ENCODE measurements at regions not wholly inside any gene's neighbourhood (a gene's known extent, or its start where the extent isn't known, plus 50 kb on each side); places are given as distances from the start of the nearest gene placed in this dataset.

DNA sequence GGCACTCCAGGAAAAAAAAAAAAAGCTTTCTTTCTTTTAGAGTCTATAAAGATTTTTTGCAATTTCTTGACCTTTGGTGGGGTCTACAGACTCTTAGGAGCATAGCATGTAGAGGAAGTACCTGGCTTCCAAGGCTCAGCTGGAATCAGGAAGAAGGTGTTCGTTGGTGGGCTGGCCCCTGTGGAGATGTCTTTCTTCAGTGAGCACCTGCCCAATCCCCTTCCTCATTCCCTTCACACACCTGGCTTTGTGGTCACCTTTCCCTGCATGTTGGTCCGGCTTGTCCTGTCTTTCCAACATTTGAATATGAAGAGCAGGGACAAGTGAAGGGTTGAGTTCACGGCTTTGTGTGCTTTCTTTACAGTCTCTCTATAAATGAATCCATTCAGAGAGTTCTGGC is 352.4 kb downstream of the HAPSTR1 start:
- no peak for DNase-seq (ENCODE audit: low read depth, low spot score)
- Histone ChIP-seq H3K36me3 (ENCODE audit: control insufficient read depth in 2 of 2, extremely low read depth in 1 of 2, insufficient read depth in 2 of 2, low read length in 2 of 2) (no peaks in the 10 kb centered on the region), H3K4me3 (replicated peaks in 1 of 3; ENCODE audit: insufficient read depth in 1 of 3, low read depth in 1 of 3, low read length in 3 of 3) (no peak overlapping the region), H3K79me2 (ENCODE audit: control insufficient read depth, insufficient read depth, low read length) (no peaks in the 10 kb centered on the region), H3K27ac (ENCODE audit: insufficient read depth, low read depth, low read length) (no peak overlapping the region), H3K27me3 (ENCODE audit: control insufficient read depth in 2 of 2, insufficient read depth in 2 of 2, low read length in 2 of 2) (no peaks in the 10 kb centered on the region), H3K9me1 (replicated peaks; ENCODE audit: control insufficient read depth, extremely low read depth, insufficient read depth, low read length) (no peaks in the 10 kb centered on the region), H2AFZ (ENCODE audit: low read depth, low read length) (no peak overlapping the region), H3K9ac (replicated peaks; ENCODE audit: extremely low read depth, insufficient read depth, low read length) (no peak overlapping the region), H3K4me1 (ENCODE audit: control insufficient read depth, extremely low read depth, insufficient read depth, low read length) (no peaks in the 10 kb centered on the region), H3K4me2 (ENCODE audit: insufficient read depth, low read length) (no peak overlapping the region), H3K9me3 (replicated peaks; ENCODE audit: control insufficient read depth, insufficient read depth, low read length) (no peaks in the 10 kb centered on the region), H4K20me1 (replicated peaks; ENCODE audit: control insufficient read depth, extremely low read depth, insufficient read depth, low read length) (no peaks in the 10 kb centered on the region)
- ChIA-PET POLR2A (no interaction called here), CTCF (no interaction called here)
- no peak for FAIRE-seq
- dilution Hi-C loops (cut with MboI; ENCODE audit: extremely low pct_ligation_motif_present, low sequenced_read_pairs) (no loop called here), intact Hi-C loops (cut with micrococcal nuclease) (no loop called here)
- no TSS peak for BruUV-seq (replicated peaks)
- TF ChIP-seq EZH2 (IDR thresholded peaks at IDR 0.05; ENCODE audit: borderline replicate concordance, low read depth, low read length, severe bottlenecking), result no peak

DNA sequence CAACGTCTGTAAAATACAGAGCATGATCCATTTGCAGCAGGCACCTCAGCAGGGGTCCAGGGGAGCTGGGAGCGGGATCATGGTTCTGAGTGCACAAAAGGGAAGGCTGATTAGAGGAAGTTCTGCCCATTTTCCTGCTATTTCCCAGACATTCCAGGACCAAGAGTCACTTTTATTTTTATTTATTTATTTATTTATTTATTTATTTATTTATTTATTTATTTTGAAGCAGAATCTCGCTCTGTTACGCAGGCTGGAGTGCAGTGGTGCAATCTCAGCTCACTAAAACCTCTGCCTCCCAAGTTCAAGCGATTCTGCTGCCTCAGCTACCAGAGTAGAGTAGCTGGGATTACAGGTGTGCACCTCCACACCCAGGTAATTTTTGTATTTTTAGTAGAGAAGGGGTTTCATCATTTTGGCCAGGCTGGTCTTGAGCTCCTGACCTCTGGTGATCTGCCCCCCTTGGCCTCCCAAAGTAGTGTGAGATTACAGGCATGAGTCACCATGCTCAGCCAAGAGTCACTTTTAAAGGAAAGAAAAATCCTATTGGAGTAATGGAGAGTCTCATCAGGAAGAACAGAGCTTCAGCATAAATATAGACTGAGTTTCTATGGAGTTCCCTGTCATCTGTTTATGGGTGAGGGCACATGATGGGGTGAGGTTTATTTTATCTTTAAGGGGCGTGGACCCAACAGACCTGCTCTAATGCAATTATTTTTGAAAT is 355.2 kb downstream of the HAPSTR1 start:
- BruUV-seq (replicated peaks), result no TSS peak
- no peaks in the 10 kb centered on the region for H3K79me2 ChIP-seq (ENCODE audit: control insufficient read depth, insufficient read depth, low read length)
- no peaks in the 10 kb centered on the region for H3K9me1 ChIP-seq (replicated peaks; ENCODE audit: control insufficient read depth, extremely low read depth, insufficient read depth, low read length)
- no peaks in the 10 kb centered on the region for H3K36me3 ChIP-seq (ENCODE audit: control insufficient read depth in 2 of 2, extremely low read depth in 1 of 2, insufficient read depth in 2 of 2, low read length in 2 of 2)
- H3K27me3 ChIP-seq (ENCODE audit: control insufficient read depth in 2 of 2, insufficient read depth in 2 of 2, low read length in 2 of 2), result no peaks in the 10 kb centered on the region
- H3K4me1 ChIP-seq (ENCODE audit: control insufficient read depth, extremely low read depth, insufficient read depth, low read length), result no peaks in the 10 kb centered on the region
- ChIA-PET POLR2A (no interaction called here), CTCF (no interaction called here)
- no peak overlapping the region for H3K27ac ChIP-seq (ENCODE audit: insufficient read depth, low read depth, low read length)
- TF ChIP-seq POLR2AphosphoS5 (IDR thresholded peaks at IDR 0.05; ENCODE audit: insufficient read depth, low read depth, low read length), result no peak
- no peak for TF ChIP-seq FOS (IDR thresholded peaks at IDR 0.05; ENCODE audit: borderline replicate concordance, insufficient read depth, low read length)
- TF ChIP-seq, protein P1, sequence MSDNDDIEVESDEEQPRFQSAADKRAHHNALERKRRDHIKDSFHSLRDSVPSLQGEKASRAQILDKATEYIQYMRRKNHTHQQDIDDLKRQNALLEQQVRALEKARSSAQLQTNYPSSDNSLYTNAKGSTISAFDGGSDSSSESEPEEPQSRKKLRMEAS (IDR thresholded peaks at IDR 0.05; ENCODE audit: insufficient read depth, insufficient read length), result no peak
- no peak for TF ChIP-seq EZH2 (IDR thresholded peaks at IDR 0.05; ENCODE audit: borderline replicate concordance, low read depth, low read length, severe bottlenecking)
- no peak for TF ChIP-seq GATA2 (IDR thresholded peaks at IDR 0.05; ENCODE audit: insufficient read depth, insufficient read length, low read depth, low read length)
- TF ChIP-seq MYC (IDR thresholded peaks at IDR 0.05; ENCODE audit: low read depth, low read length), result no peak
- TF ChIP-seq POLR2A (IDR thresholded peaks at IDR 0.05; ENCODE audit: low read depth, low read length), result no peak
- no peak for TF ChIP-seq JUN (IDR thresholded peaks at IDR 0.05; ENCODE audit: borderline replicate concordance, insufficient read depth, insufficient read length, low read depth)
- TF ChIP-seq, protein P2, sequence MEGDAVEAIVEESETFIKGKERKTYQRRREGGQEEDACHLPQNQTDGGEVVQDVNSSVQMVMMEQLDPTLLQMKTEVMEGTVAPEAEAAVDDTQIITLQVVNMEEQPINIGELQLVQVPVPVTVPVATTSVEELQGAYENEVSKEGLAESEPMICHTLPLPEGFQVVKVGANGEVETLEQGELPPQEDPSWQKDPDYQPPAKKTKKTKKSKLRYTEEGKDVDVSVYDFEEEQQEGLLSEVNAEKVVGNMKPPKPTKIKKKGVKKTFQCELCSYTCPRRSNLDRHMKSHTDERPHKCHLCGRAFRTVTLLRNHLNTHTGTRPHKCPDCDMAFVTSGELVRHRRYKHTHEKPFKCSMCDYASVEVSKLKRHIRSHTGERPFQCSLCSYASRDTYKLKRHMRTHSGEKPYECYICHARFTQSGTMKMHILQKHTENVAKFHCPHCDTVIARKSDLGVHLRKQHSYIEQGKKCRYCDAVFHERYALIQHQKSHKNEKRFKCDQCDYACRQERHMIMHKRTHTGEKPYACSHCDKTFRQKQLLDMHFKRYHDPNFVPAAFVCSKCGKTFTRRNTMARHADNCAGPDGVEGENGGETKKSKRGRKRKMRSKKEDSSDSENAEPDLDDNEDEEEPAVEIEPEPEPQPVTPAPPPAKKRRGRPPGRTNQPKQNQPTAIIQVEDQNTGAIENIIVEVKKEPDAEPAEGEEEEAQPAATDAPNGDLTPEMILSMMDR (IDR thresholded peaks at IDR 0.05; ENCODE audit: extremely low read depth in 1 of 2, insufficient read depth in 1 of 2, low read depth in 1 of 2, low read length in 2 of 2), result no peak
- no peak overlapping the region for H3K4me2 ChIP-seq (ENCODE audit: insufficient read depth, low read length)
- dilution Hi-C loops (cut with MboI; ENCODE audit: extremely low pct_ligation_motif_present, low sequenced_read_pairs), result no loop called here
- no peak for FAIRE-seq
- intact Hi-C loops (cut with micrococcal nuclease), result no loop called here
- H4K20me1 ChIP-seq (replicated peaks; ENCODE audit: control insufficient read depth, extremely low read depth, insufficient read depth, low read length), result no peaks in the 10 kb centered on the region
- DNase-seq (ENCODE audit: low read depth, low spot score), result no peak
- H3K4me3 ChIP-seq (replicated peaks in 1 of 3; ENCODE audit: insufficient read depth in 1 of 3, low read depth in 1 of 3, low read length in 3 of 3), result no peak overlapping the region
- H3K9ac ChIP-seq (replicated peaks; ENCODE audit: extremely low read depth, insufficient read depth, low read length), result no peak overlapping the region
- H2AFZ ChIP-seq (ENCODE audit: low read depth, low read length), result no peak overlapping the region
- no peaks in the 10 kb centered on the region for H3K9me3 ChIP-seq (replicated peaks; ENCODE audit: control insufficient read depth, insufficient read depth, low read length)
